ENCODE measurements at regions not wholly inside any gene's neighbourhood (a gene's known extent, or its start where the extent isn't known, plus 50 kb on each side); places are given as distances from the start of the nearest gene placed in this dataset.

- no peak for TF ChIP-seq REST (IDR thresholded peaks at IDR 0.05; ENCODE audit: low read depth, low read length)
- no peak for TF ChIP-seq PBX3 (IDR thresholded peaks at IDR 0.05)
- TF ChIP-seq RAD21 (IDR thresholded peaks at IDR 0.05; ENCODE audit: low read length) = peak; percentile 89
Observed at GRCh38 chr13:99442273-99442895, 58.9 kb upstream of the TM9SF2 start (continued).

GRCh38 chr13:99446242-99446641 is 55.0 kb upstream of the TM9SF2 start:
- Histone ChIP-seq H3K4me2 (no peak overlapping the region), H3K36me3 (replicated peaks in 1 of 2; ENCODE audit: control insufficient read depth in 1 of 2, insufficient read depth in 2 of 2, low read length in 1 of 2) (no peaks in the 10 kb centered on the region), H3K4me3 (ENCODE audit: low read depth in 2 of 2, low read length in 1 of 2) (no peak overlapping the region), H2AFZ (ENCODE audit: low read depth) (0 out of 2 replicates have a peak overlapping the region, but pooled peaks have one; percentile 51), H3K4me1 (ENCODE audit: control insufficient read depth in 1 of 2, insufficient read depth in 2 of 2, low read depth in 1 of 2, low read length in 1 of 2) (no peaks in the 10 kb centered on the region), H3K9ac (no peak overlapping the region), H3K79me2 (ENCODE audit: insufficient read depth) (no peaks in the 10 kb centered on the region), H3K9me2 (no peaks in the 10 kb centered on the region), H3K9me3 (no peaks in the 10 kb centered on the region), H3K27me3 (ENCODE audit: insufficient read depth) (no peaks in the 10 kb centered on the region), H4K20me1 (ENCODE audit: insufficient read depth) (no peaks in the 10 kb centered on the region), H3F3A (replicated peaks; ENCODE audit: insufficient read depth) (no peaks in the 10 kb centered on the region), H3K27ac (ENCODE audit: low read depth in 2 of 2, low read length in 1 of 2) (no peak overlapping the region)
- ChIA-PET CTCF (interaction anchor here (1.6 to 2.8 kb wide), 2 partner anchors 9 to 270 kb away, joined by 4 to 17 read pairs; no protein-coding TSS in a partner anchor), POLR2A (no interaction called here)
- TF ChIP-seq RCOR1 (IDR thresholded peaks at IDR 0.05; ENCODE audit: low read length) (no peak), CTCF (IDR thresholded peaks at IDR 0.05) (0 out of 2 replicates have a peak, but pooled peaks have one; percentile 20)
- whole genome bisulfite sequencing (ENCODE audit: low lambda C conversion rate) = 68% methylated on average over 9 of the region's 9 CpGs
- no peak for DNase-seq

- no peaks in the 10 kb centered on the region for H3K36me3 ChIP-seq (replicated peaks in 1 of 2; ENCODE audit: control insufficient read depth in 1 of 2, insufficient read depth in 2 of 2, low read length in 1 of 2)
- ChIA-PET CTCF (interaction anchor here (0.7 to 2.8 kb wide), 6 partner anchors 10 to 1022 kb away, joined by 3 to 20 read pairs (median 7); no protein-coding TSS in a partner anchor), POLR2A (no interaction called here)
- H3K4me2 ChIP-seq = no peak overlapping the region
- H3K79me2 ChIP-seq (ENCODE audit: insufficient read depth) = no peaks in the 10 kb centered on the region
- H3K27me3 ChIP-seq (ENCODE audit: insufficient read depth) = no peaks in the 10 kb centered on the region
- H2AFZ ChIP-seq (ENCODE audit: low read depth) = no peak overlapping the region
- no peaks in the 10 kb centered on the region for H3K9me2 ChIP-seq
- H3K4me3 ChIP-seq (ENCODE audit: low read depth in 2 of 2, low read length in 1 of 2) = no peak overlapping the region
- no peaks in the 10 kb centered on the region for H3K9me3 ChIP-seq
- no peaks in the 10 kb centered on the region for H3F3A ChIP-seq (replicated peaks; ENCODE audit: insufficient read depth)
- no peak overlapping the region for H3K27ac ChIP-seq (ENCODE audit: low read depth in 2 of 2, low read length in 1 of 2)
- H3K4me1 ChIP-seq (ENCODE audit: control insufficient read depth in 1 of 2, insufficient read depth in 2 of 2, low read depth in 1 of 2, low read length in 1 of 2) = no peaks in the 10 kb centered on the region
- no peak overlapping the region for H3K9ac ChIP-seq
- no peaks in the 10 kb centered on the region for H4K20me1 ChIP-seq (ENCODE audit: insufficient read depth)
- no peak for DNase-seq
- WGBS (ENCODE audit: low lambda C conversion rate) = 82% methylated on average over 5 of the region's 5 CpGs
- TF ChIP-seq TAF1 (IDR thresholded peaks at IDR 0.05; ENCODE audit: borderline replicate concordance, low read depth, low read length) = no peak
- TF ChIP-seq FOXM1 (IDR thresholded peaks at IDR 0.05; ENCODE audit: low read depth) = no peak
- TF ChIP-seq GABPA (IDR thresholded peaks at IDR 0.05; ENCODE audit: low read depth) = no peak
- no peak for TF ChIP-seq CTCF (IDR thresholded peaks at IDR 0.05)
- no peak for TF ChIP-seq REST (IDR thresholded peaks at IDR 0.05; ENCODE audit: low read depth, low read length)
- no peak for TF ChIP-seq NFIC (IDR thresholded peaks at IDR 0.05; ENCODE audit: borderline replicate concordance)
- no peak for TF ChIP-seq NRF1 (IDR thresholded peaks at IDR 0.05; ENCODE audit: low read depth, low read length)
Observed at GRCh38 chr13:99448546-99448945, 52.7 kb upstream of the TM9SF2 start.
